SK-N-SH treated with all-trans-retinoic acid at 6 μM for 48 hours (cell line): ENCODE measurements at regions not wholly inside any gene's neighbourhood (a gene's known extent, or its start where the extent isn't known, plus 50 kb on each side); places are given as distances from the start of the nearest gene placed in this dataset.

Source experiments
- ATAC-seq: fragments of 200-7000 bp; cut with Tn5 transposase; 3 replicates; pipeline ENCODE4 v1.9.1; 2020; ENCODE audit warnings: mild to moderate bottlenecking, moderate library complexity
- ARNTL ChIP-seq: fragments of 450-650 bp; formaldehyde crosslinking; IDR thresholded peaks from 2 replicates; pipeline ENCODE4 v1.5.0; 2020; ENCODE audit warnings: low read depth, mild to moderate bottlenecking, moderate library complexity, borderline replicate concordance
- CREB5 ChIP-seq: fragments of 250-450 bp; sonication (Bioruptor Pico); IDR thresholded peaks from 2 replicates; pipeline ENCODE4 v1.5.1; 2020; ENCODE audit warnings: low read depth, mild to moderate bottlenecking, moderate library complexity
- CSDC2 ChIP-seq: fragments of 250-450 bp; sonication (Bioruptor Pico); IDR thresholded peaks from 2 replicates; pipeline ENCODE4 v1.5.0; 2020; ENCODE audit warnings: mild to moderate bottlenecking, moderate library complexity
- CSRNP3 ChIP-seq: fragments of 250-450 bp; sonication (Bioruptor Pico); IDR thresholded peaks from 2 replicates; pipeline ENCODE4 v1.5.1; 2021; ENCODE audit warnings: mild to moderate bottlenecking, moderate library complexity
- ESRRG ChIP-seq: fragments of 250-450 bp; sonication (Bioruptor Pico); IDR thresholded peaks from 2 replicates; pipeline ENCODE4 v1.6.1; 2021; ENCODE audit warnings: mild to moderate bottlenecking
- GLIS3 ChIP-seq: fragments of 250-450 bp; sonication (Bioruptor Pico); IDR thresholded peaks from 2 replicates; pipeline ENCODE4 v1.5.0; 2020; ENCODE audit warnings: mild to moderate bottlenecking, moderate library complexity
- ISL1 ChIP-seq: fragments of 250-450 bp; sonication (Bioruptor Pico); IDR thresholded peaks from 2 replicates; pipeline ENCODE4 v2.1.2; 2022; ENCODE audit warnings: mild to moderate bottlenecking, moderate library complexity
- PATZ1 ChIP-seq: fragments of 250-450 bp; sonication (Bioruptor Pico); IDR thresholded peaks from 2 replicates; pipeline ENCODE4 v1.8.0; 2020; ENCODE audit warnings: mild to moderate bottlenecking, moderate library complexity, borderline replicate concordance
- PPARA ChIP-seq: fragments of 250-450 bp; sonication (Bioruptor Pico); IDR thresholded peaks from 2 replicates; pipeline ENCODE4 v1.5.0; 2020; ENCODE audit warnings: mild to moderate bottlenecking, borderline replicate concordance
- RARB ChIP-seq: fragments of 250-450 bp; sonication (Bioruptor Pico); IDR thresholded peaks from 2 replicates; pipeline ENCODE4 v1.8.0; 2021; ENCODE audit warnings: mild to moderate bottlenecking, moderate library complexity
- SNAI2 ChIP-seq: fragments of 250-450 bp; sonication (Bioruptor Pico); IDR thresholded peaks from 2 replicates; pipeline ENCODE4 v1.5.0; 2020; ENCODE audit warnings: mild to moderate bottlenecking, moderate library complexity
- TCF4 ChIP-seq: fragments of 250-450 bp; sonication (Bioruptor Pico); IDR thresholded peaks from 2 replicates; pipeline ENCODE4 v1.8.0; 2021; ENCODE audit warnings: mild to moderate bottlenecking, moderate library complexity, borderline replicate concordance
- TOX ChIP-seq: fragments of 250-450 bp; sonication (Bioruptor Pico); IDR thresholded peaks from 2 replicates; pipeline ENCODE4 v1.8.0; 2021; ENCODE audit warnings: mild to moderate bottlenecking, moderate library complexity, borderline replicate concordance
- ZC3H10 ChIP-seq: fragments of 250-450 bp; sonication (Bioruptor Pico); IDR thresholded peaks from 2 replicates; pipeline ENCODE4 v1.5.1; 2021; ENCODE audit warnings: mild to moderate bottlenecking, moderate library complexity
- ZFP3 ChIP-seq: fragments of 250-450 bp; sonication (Bioruptor Pico); IDR thresholded peaks from 2 replicates; pipeline ENCODE4 v1.5.0; 2020; ENCODE audit warnings: mild to moderate bottlenecking, moderate library complexity
- ZFP30 ChIP-seq: fragments of 450-650 bp; formaldehyde crosslinking; IDR thresholded peaks from 2 replicates; pipeline ENCODE4 v1.5.0; 2022; ENCODE audit warnings: mild to moderate bottlenecking, moderate library complexity
- ZNF565 ChIP-seq: fragments of 450-650 bp; formaldehyde crosslinking; conservative IDR thresholded peaks from 2 replicates; pipeline ENCODE4 v1.5.0; 2020; ENCODE audit warnings: low read depth, mild to moderate bottlenecking, moderate library complexity
- ZNF70 ChIP-seq: fragments of 450-650 bp; formaldehyde crosslinking; IDR thresholded peaks from 2 replicates; pipeline ENCODE4 v1.5.0; 2020; ENCODE audit warnings: mild to moderate bottlenecking, moderate library complexity
- ZNF8 ChIP-seq: fragments of 450-650 bp; formaldehyde crosslinking; IDR thresholded peaks from 2 replicates; pipeline ENCODE4 v1.5.0; 2020; ENCODE audit warnings: mild to moderate bottlenecking, moderate library complexity

- peak; percentile 65 for ATAC-seq
These were observed 296.6 kb upstream of the RASA1 start for GRCh38 chr5:86971034-86971571.

GRCh38 chr5:86974955-86975354 lies 292.7 kb upstream of the RASA1 start:
- no peak for TF ChIP-seq PATZ1 (CRISPR knock-in tag)
- no peak for TF ChIP-seq RARB (CRISPR knock-in tag)
- no peak for TF ChIP-seq ZFP3 (CRISPR knock-in tag)
- no peak for TF ChIP-seq CSDC2 (CRISPR knock-in tag)
- TF ChIP-seq GLIS3, result no peak
- no peak for TF ChIP-seq TCF4
- ATAC-seq, result no peak

More at GRCh38 chr5:86971034-86971571, 296.6 kb upstream of the RASA1 start:
- TF ChIP-seq CREB5 (CRISPR knock-in tag), result no peak
- TF ChIP-seq ZFP3 (CRISPR knock-in tag), result no peak
- TF ChIP-seq ISL1 (CRISPR knock-in tag), result no peak
- TF ChIP-seq GLIS3, result no peak
- no peak for TF ChIP-seq ZNF565 (CRISPR knock-in tag)
- no peak for TF ChIP-seq PPARA (CRISPR knock-in tag)
- no peak for TF ChIP-seq ZC3H10 (CRISPR knock-in tag)
- no peak for TF ChIP-seq TOX
- TF ChIP-seq CSRNP3 (CRISPR knock-in tag), result no peak
- TF ChIP-seq ZFP30 (CRISPR knock-in tag), result no peak
- no peak for TF ChIP-seq TCF4
- no peak for TF ChIP-seq ZNF8 (CRISPR knock-in tag)
- no peak for TF ChIP-seq SNAI2 (CRISPR knock-in tag)
- TF ChIP-seq PATZ1 (CRISPR knock-in tag), result no peak
- no peak for TF ChIP-seq ESRRG (CRISPR knock-in tag)

GRCh38 chr5:86977190-86977589 lies 290.5 kb upstream of the RASA1 start:
- no peak for ATAC-seq

GRCh38 chr5:86977808-86978207 lies 289.9 kb upstream of the RASA1 start:
- ATAC-seq, result no peak
- TF ChIP-seq GLIS3 (no peak), ZC3H10 (CRISPR knock-in tag) (no peak), RARB (CRISPR knock-in tag) (no peak), ZFP30 (CRISPR knock-in tag) (no peak), CREB5 (CRISPR knock-in tag) (no peak), PPARA (CRISPR knock-in tag) (no peak), ARNTL (CRISPR knock-in tag) (no peak), ZFP3 (CRISPR knock-in tag) (no peak), CSDC2 (CRISPR knock-in tag) (no peak), TOX (no peak), ZNF565 (CRISPR knock-in tag) (no peak), TCF4 (no peak), PATZ1 (CRISPR knock-in tag) (no peak), ISL1 (CRISPR knock-in tag) (no peak), CSRNP3 (CRISPR knock-in tag) (no peak), SNAI2 (CRISPR knock-in tag) (no peak)

More at GRCh38 chr5:86977190-86977589, 290.5 kb upstream of the RASA1 start:
- TF ChIP-seq ZNF70 (no peak), RARB (CRISPR knock-in tag) (no peak)
